Central memory CD4-positive, alpha-beta T cell (primary cell): ENCODE measurements at regions not wholly inside any gene's neighbourhood (a gene's known extent, or its start where the extent isn't known, plus 50 kb on each side); places are given as distances from the start of the nearest gene placed in this dataset.
"Not testable (repeated sequence)": the region's sequence is repeated elsewhere in the genome, so short reads cannot be mapped to it uniquely, and the experiment has no call there.

Experiments
- DNase-seq: peaks from one replicate; pipeline ENCODE4 v3.0.0; 2022

GRCh38 chr16:88232401-88233258 is 150.1 kb upstream of the ZNF469 start:
- DNase-seq = not testable (repeated sequence)

DNA sequence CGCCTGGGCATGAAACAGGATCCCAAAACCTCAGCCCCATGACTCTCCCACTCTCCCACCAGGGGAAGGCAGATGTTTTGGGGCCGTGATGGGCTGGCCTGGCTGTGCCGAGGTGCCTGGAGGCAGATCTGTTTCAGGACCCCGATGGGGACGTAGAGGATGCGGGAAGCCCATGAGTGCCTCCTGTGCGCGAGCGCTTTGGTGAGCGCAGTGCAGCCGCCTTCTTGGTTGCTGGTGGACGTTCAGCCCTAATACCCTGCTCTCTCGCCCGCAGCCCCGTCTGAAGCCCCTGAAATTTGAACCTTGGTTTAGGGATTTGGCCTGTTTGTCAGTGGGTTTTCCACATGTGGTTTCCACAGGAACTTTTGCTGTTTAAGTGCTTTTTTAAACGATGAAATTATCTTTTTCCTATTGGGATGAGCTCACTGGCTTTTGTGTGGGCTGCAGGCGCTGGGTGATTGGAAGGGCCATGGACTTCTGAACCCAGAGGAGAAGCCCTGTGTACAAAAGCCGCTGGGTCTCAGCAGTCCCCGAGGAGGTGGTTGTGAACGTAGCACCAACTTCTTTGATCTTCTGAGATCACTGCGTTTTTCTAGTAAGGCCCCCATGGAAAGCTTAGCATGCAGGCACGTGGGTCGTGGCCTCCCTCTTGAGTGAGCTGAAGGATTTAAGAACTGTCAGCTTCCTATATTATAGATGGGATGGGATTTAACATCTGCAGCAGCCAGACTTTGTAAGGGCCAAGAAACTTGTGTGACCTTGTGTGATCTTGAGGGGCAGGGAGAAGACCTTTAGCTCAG is 148.9 kb upstream of the ZNF469 start:
- DNase-seq = not testable (repeated sequence)

DNA sequence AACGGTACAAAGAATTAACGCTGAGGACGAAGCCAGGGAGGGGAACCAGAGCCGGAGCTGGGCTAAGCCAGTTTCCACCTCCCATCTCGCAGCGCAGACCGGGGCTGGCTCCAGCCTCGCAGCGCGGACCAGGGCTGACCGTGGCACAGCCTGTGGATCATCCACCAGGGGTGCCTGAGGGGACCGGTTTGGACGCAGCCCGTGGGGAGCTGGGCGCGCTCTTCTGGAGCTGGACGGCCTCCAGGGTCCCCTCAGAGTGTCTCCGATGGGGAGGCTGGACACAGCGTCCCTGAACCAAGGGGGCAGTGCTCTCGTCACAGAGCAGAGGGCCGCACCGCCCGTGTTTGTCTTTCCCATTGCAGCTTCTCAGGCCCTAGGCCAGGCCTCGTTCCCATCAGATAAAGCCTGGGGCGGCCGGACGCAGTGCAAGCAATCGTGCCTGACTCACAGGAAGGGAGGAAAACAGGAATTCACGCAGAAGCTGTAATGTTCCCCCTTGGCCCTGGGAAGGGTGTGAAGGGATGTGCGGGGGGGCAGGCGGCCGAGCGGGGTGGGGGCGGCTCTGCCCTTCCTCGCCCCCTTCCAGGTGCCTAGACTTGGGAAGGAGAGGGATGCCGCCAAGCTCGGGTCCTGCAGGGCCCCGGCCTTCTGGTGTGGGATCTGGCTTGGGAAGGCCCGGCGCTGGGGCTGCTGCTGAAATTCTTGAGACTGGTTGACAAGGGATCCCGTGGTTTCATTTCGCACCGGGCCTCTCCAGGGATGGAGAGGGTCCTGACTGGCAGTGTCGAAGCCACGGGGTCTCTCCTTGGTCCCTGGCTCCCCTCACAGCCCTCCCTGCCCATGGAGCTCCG is 148.1 kb upstream of the ZNF469 start:
- DNase-seq = not testable (repeated sequence)

GRCh38 chr16:88235691-88236090 is 147.1 kb upstream of the ZNF469 start:
- not testable (repeated sequence) for DNase-seq

GRCh38 chr16:88236229-88236628 is 146.5 kb upstream of the ZNF469 start:
- DNase-seq = not testable (repeated sequence)

DNA sequence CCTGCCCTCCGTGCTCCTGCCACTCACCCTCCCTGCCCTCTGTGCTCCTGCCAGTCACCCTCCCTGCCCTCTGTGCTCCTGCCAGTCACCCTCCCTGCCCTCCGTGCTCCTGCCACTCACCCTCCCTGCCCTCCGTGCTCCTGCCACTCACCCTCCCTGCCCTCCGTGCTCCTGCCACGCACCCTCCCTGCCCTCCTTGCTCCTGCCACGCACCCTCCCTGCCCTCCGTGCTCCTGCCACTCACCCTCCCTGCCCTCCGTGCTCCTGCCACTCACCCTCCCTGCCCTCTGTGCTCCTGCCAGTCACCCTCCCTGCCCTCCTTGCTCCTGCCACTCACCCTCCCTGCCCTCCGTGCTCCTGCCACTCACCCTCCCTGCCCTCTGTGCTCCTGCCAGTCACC is 145.4 kb upstream of the ZNF469 start:
- not testable (repeated sequence) for DNase-seq

GRCh38 chr16:88237761-88238415 is 144.9 kb upstream of the ZNF469 start:
- DNase-seq = not testable (repeated sequence)

GRCh38 chr16:88238732-88239274 is 144.0 kb upstream of the ZNF469 start:
- DNase-seq = not testable (repeated sequence)

DNA sequence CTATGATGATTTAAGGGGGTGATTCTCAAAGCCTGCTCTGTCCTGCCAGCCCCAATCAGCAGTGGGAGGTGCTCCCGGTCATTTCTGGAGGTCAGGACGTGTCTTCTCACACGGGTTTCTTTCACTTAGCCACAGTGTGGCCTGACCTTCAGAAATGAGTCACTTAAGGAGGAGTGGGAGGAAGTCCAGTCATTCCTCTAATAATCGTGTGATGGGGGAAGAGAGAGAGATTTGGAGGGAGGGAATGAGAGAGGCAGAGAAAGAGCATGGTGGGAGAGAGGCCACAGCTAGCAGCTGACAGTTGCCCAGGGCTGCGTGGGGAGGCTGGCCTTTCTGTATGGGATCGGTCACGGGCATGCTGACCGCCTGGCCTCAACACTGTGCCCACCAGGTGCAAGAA is 142.6 kb upstream of the ZNF469 start:
- not testable (repeated sequence) for DNase-seq

DNA sequence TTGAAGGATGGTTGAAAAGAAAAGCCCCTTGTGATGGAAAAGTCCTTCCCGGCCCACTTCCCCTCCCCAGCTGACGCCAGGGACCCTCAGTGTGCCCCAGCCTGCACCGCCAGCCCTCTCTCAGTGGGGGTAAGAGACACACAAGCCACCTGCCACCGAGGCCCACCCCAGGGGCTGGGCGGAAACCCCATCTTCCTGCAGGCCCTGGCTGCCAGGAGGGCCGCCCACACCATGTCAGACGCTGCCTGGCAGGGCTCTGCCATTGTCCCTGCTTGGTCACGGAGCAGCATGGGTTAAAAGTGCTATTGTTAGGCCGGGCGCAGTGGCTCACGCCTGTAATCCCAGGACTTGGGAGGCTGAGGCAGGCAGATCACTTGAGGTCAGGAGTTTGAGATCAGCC is 142.0 kb upstream of the ZNF469 start:
- not testable (repeated sequence) for DNase-seq

GRCh38 chr16:88241404-88242311 is 141.1 kb upstream of the ZNF469 start:
- DNase-seq = not testable (repeated sequence)

DNA sequence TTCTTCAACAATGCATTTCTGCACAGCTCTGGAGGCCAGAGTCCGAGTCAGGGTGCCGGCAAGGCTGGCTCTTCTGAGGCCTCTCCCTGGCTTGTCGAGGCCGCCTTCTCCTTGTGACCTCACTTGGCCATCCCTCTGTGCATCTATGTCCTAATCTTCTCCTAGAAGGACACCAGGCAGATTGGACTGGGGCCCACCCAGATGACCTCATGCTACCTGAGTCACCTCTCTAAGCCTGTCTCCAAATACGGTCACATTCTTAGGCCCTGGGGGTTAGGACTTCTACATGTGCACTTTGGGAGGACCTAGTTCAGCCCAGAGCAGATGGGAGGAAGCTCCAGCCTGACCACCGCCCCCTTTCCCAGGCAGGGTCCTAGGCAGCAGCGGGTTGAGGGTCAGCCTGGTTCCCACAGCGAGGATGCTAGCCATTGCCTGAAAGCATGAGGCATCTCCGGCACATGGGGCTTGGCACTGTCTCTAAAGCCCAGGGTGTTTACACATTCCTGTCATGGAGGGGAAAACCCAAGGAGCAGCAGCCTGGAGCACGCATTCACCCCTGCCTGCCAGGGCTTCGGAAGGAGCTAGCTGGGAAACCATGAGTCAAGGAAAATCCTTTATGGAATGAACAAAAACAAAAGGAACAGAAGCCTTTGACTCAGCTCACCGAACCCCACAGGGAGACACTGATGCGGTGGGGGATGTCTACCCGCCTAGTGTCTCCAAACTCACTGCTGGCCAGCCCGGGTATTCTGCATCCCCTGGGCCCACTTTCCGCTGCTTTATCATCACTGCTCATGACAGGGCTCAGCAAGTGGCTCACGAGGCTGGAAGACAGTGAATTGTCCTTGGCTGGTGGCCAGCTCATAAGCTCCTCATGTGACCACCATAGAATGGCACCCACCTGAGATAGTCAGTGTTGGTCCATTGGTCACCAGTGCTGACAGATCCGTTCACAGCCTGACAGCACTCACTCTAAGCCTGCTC is 140.2 kb upstream of the ZNF469 start:
- DNase-seq = not testable (repeated sequence)

DNA sequence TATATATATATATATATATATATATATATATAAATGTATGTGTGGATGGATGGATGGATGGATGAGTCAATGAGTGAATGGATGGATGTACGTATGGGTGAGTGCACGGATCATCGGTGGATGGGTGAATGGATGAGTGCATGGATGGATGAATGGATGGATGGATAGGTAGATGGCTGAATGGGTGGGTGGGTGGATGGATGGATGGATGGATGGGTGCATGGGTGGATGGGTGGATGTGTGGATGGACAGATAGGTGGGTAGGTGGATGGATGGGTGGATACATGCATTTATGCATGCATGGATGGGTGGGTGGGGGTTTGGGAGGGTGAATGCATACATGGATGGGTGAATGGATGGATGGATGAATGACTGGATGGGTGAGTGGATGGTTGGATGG is 138.8 kb upstream of the ZNF469 start:
- not testable (repeated sequence) for DNase-seq

DNA sequence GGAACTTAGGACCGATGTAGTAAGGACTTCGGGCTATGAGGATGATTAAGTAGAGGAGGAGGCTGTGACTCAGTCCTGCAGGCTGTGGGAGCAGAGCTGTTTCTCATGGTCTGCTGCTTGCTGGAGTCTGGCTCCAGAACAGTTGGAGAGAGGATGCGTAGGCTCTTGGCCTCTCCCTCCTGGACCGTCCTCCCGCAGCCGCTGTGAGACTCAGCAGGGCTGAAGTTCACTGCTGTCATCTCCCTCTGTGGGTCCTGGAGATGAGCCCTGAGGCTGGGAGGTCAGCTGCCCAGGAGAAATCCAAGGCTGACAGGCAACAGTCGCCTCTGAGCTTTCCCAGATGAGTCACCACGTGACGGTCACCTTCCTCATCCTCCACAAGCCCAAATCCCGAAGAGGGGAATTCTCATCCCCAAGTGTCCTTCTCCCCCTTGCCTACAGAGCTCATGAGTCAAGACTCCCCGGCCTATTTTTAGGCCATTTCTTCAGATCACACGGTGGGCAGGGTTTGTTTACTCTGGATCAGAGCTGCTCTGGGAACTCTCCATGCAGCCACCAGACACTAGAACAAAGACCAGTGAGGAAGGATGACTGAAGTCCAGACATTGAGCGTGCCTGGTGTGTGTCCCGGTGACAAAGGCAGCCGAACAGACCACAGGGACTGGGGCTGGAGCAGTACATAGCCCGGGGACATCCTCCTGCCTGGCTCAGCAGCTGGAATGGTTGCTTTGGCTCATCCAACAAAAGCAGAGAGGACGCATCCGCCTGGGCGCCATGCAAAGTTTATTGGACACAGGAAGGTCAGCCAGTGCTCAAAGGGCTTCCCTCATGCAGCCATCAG is 137.3 kb upstream of the ZNF469 start:
- DNase-seq = not testable (repeated sequence)

DNA sequence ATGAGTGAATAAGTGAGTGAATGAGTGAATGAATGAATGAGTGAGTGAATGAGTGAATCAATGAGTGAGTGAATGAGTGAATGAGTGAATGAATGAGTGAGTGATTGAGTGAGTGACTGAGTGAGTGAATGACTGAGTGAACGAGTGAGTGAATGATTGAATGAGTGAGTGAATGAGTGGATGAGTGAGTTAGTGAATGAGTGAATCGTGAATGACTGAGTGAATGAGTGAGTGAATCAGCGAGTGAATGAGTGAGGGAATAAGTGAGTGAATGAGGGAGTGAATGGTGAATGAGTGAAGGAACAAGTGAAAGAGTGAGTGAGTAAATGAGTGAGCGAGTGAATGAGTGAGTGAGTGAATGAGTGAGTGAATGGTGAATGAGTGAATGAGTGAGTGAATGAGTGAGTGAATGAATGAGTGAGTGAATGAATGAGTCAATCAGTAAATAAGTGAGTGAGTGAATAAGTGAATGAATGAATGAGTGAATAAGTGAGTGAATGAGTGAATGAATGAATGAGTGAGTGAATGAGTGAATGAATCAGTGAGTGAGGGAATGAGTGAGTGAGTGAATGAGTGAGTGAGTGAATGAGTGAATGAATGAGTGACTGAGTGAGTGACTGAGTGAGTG is 135.7 kb upstream of the ZNF469 start:
- DNase-seq = not testable (repeated sequence)

- not testable (repeated sequence) for DNase-seq
Measured at GRCh38 chr16:88247583-88247966, 135.2 kb upstream of the ZNF469 start.

- DNase-seq = not testable (repeated sequence)
Measured at GRCh38 chr16:88248761-88249160, 134.0 kb upstream of the ZNF469 start.

DNA sequence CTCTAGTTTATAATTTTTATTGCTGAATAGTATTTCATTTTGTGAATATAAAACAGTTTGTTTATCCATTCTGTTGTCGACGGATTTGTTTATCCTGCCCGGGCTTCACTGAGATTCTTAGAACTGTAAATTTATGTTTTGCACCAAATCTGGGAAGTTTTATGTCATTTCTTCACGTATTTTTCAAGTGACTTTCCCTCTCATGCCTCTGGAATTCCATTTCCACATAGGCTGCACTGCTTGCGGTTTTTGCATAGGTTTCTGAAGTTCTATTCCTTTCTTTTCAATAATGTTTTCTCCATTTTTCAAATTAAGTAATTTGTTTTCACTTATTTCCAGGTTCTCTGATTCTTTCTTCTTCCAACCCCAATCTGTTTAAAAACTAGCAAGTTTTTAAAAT is 132.4 kb upstream of the ZNF469 start:
- not testable (repeated sequence) for DNase-seq
